ENCODE measurements at regions not wholly inside any gene's neighbourhood (a gene's known extent, or its start where the extent isn't known, plus 50 kb on each side); places are given as distances from the start of the nearest gene placed in this dataset.

GRCh38 chr5:172530878-172531703 lies 76.8 kb upstream of the SH3PXD2B start:
- DNase-seq: no peak
- Mint-ChIP-seq H3K9me3 (ENCODE audit: unreplicated experiment) (no peaks in the 10 kb centered on the region), H3K27me3 (ENCODE audit: unreplicated experiment) (peaks cover 6% of the 10 kb centered on the region), H3K4me3 (ENCODE audit: unreplicated experiment) (no peak overlapping the region), H3K36me3 (ENCODE audit: unreplicated experiment) (peaks cover 18% of the 10 kb centered on the region), H3K27ac (ENCODE audit: unreplicated experiment) (no peak overlapping the region), H3K4me1 (ENCODE audit: low read depth, unreplicated experiment) (peaks cover 8% of the 10 kb centered on the region)
- TF ChIP-seq, protein P1, sequence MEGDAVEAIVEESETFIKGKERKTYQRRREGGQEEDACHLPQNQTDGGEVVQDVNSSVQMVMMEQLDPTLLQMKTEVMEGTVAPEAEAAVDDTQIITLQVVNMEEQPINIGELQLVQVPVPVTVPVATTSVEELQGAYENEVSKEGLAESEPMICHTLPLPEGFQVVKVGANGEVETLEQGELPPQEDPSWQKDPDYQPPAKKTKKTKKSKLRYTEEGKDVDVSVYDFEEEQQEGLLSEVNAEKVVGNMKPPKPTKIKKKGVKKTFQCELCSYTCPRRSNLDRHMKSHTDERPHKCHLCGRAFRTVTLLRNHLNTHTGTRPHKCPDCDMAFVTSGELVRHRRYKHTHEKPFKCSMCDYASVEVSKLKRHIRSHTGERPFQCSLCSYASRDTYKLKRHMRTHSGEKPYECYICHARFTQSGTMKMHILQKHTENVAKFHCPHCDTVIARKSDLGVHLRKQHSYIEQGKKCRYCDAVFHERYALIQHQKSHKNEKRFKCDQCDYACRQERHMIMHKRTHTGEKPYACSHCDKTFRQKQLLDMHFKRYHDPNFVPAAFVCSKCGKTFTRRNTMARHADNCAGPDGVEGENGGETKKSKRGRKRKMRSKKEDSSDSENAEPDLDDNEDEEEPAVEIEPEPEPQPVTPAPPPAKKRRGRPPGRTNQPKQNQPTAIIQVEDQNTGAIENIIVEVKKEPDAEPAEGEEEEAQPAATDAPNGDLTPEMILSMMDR (IDR thresholded peaks at IDR 0.05; ENCODE audit: partially characterized antibody, unreplicated experiment): no peak

DNA sequence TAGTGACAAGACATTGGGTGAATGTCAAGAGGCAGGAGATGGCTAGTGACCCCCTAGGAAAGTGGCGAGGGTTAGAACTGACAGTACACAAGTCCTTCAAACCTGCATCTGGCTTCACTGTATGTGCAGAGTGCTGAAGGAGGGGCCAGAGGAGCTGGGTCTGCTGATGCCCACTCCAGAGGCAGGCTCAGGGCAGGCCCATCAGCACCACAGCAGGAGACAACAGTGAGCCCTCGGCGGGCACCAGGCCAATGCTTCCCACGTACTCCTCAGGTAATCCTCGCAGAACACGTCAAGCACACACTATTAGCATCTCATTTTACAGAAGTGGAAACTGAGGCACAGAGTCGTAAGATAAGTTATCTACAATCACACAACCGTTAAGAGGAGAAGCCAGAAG lies 76.1 kb upstream of the SH3PXD2B start:
- Mint-ChIP-seq H3K4me1 (ENCODE audit: low read depth, unreplicated experiment) (peaks cover 8% of the 10 kb centered on the region), H3K4me3 (ENCODE audit: unreplicated experiment) (no peak overlapping the region), H3K36me3 (ENCODE audit: unreplicated experiment) (peaks cover 18% of the 10 kb centered on the region), H3K27me3 (ENCODE audit: unreplicated experiment) (peaks cover 6% of the 10 kb centered on the region), H3K27ac (ENCODE audit: unreplicated experiment) (no peak overlapping the region), H3K9me3 (ENCODE audit: unreplicated experiment) (no peaks in the 10 kb centered on the region)
- DNase-seq: no peak
- TF ChIP-seq, protein P1 (IDR thresholded peaks at IDR 0.05; ENCODE audit: partially characterized antibody, unreplicated experiment): no peak

DNA sequence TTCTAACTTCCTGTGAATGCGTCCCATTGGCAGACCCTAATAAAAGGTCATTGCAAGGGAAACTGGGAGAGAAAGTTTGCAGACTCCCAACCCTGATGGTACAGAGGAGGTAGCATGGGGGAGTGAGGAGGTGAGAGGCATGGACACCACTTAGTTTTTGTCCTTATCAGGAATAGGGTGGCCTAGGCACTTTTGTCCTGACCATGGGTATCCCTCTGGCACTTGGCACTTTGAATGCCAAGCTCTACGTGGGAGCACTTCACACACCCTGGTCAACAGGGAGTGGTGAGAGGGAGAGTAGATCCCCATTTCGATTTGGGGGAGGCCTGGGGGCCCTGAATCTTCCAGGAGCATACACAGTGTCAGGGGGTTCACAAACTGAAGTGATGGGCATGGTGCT lies 75.6 kb upstream of the SH3PXD2B start:
- no peak overlapping the region for H3K4me3 Mint-ChIP-seq (ENCODE audit: unreplicated experiment)
- no peaks in the 10 kb centered on the region for H3K9me3 Mint-ChIP-seq (ENCODE audit: unreplicated experiment)
- TF ChIP-seq, protein P1 (IDR thresholded peaks at IDR 0.05; ENCODE audit: partially characterized antibody, unreplicated experiment): no peak
- H3K4me1 Mint-ChIP-seq (ENCODE audit: low read depth, unreplicated experiment): peaks cover 6% of the 10 kb centered on the region
- no peak overlapping the region for H3K27ac Mint-ChIP-seq (ENCODE audit: unreplicated experiment)
- peaks cover 18% of the 10 kb centered on the region for H3K36me3 Mint-ChIP-seq (ENCODE audit: unreplicated experiment)
- no peak for DNase-seq
- peaks cover 6% of the 10 kb centered on the region for H3K27me3 Mint-ChIP-seq (ENCODE audit: unreplicated experiment)

- peaks cover 19% of the 10 kb centered on the region for H3K36me3 Mint-ChIP-seq (ENCODE audit: unreplicated experiment)
- H3K4me1 Mint-ChIP-seq (ENCODE audit: low read depth, unreplicated experiment): peaks cover 6% of the 10 kb centered on the region
- no peaks in the 10 kb centered on the region for H3K9me3 Mint-ChIP-seq (ENCODE audit: unreplicated experiment)
- H3K4me3 Mint-ChIP-seq (ENCODE audit: unreplicated experiment): no peak overlapping the region
- DNase-seq: no peak
- TF ChIP-seq, protein P1 (IDR thresholded peaks at IDR 0.05; ENCODE audit: partially characterized antibody, unreplicated experiment): no peak
- H3K27me3 Mint-ChIP-seq (ENCODE audit: unreplicated experiment): peaks cover 9% of the 10 kb centered on the region
- no peak overlapping the region for H3K27ac Mint-ChIP-seq (ENCODE audit: unreplicated experiment)
Observed at GRCh38 chr5:172528440-172528839, 74.1 kb upstream of the SH3PXD2B start.

GRCh38 chr5:172527559-172527958 lies 73.2 kb upstream of the SH3PXD2B start:
- DNase-seq: no peak
- Mint-ChIP-seq H3K4me3 (ENCODE audit: unreplicated experiment) (no peak overlapping the region), H3K27ac (ENCODE audit: unreplicated experiment) (no peak overlapping the region), H3K4me1 (ENCODE audit: low read depth, unreplicated experiment) (peaks cover 3% of the 10 kb centered on the region), H3K36me3 (ENCODE audit: unreplicated experiment) (peaks cover 26% of the 10 kb centered on the region), H3K9me3 (ENCODE audit: unreplicated experiment) (no peaks in the 10 kb centered on the region), H3K27me3 (ENCODE audit: unreplicated experiment) (peaks cover 9% of the 10 kb centered on the region)
- TF ChIP-seq, protein P1 (IDR thresholded peaks at IDR 0.05; ENCODE audit: partially characterized antibody, unreplicated experiment): no peak
